ENCODE measurements at regions not wholly inside any gene's neighbourhood (a gene's known extent, or its start where the extent isn't known, plus 50 kb on each side); places are given as distances from the start of the nearest gene placed in this dataset.

- no peak for DNase-seq (ENCODE audit: low read depth)
Observed at GRCh38 chr4:11487868-11488544, 59.3 kb upstream of the HS3ST1 start.

GRCh38 chr4:11487139-11487538 is 58.4 kb upstream of the HS3ST1 start:
- no peak for DNase-seq (ENCODE audit: low read depth)

- no peak for DNase-seq (ENCODE audit: low read depth)
Observed at GRCh38 chr4:11485926-11486325, 57.2 kb upstream of the HS3ST1 start.

- DNase-seq (ENCODE audit: low read depth): no peak
Observed at GRCh38 chr4:11484531-11484930, 55.8 kb upstream of the HS3ST1 start.

- DNase-seq (ENCODE audit: low read depth): no peak
Observed at GRCh38 chr4:11483046-11483445, 54.4 kb upstream of the HS3ST1 start.

- DNase-seq (ENCODE audit: low read depth): no peak
Observed at GRCh38 chr4:11480683-11481082, 52.0 kb upstream of the HS3ST1 start.
